GM12878 (cell line): ENCODE measurements at regions not wholly inside any gene's neighbourhood (a gene's known extent, or its start where the extent isn't known, plus 50 kb on each side); places are given as distances from the start of the nearest gene placed in this dataset.

ENCODE experiments used
- ATAC-seq: fragments of 200-7000 bp; cut with Tn5 transposase; 3 replicates; pipeline ENCODE4 v1.9.1; 2020; ENCODE audit warnings: mild to moderate bottlenecking, moderate library complexity
- BruUV-seq: library from RNA; stranded (reverse); fragments of 400-500 nt; replicated peaks from 2 replicates; lab custom pipeline; 2021; lab: Mats Ljungman, UMichigan
- CTCF ChIA-PET: fragments of 300-600 bp; sonication (Branson Sonifier 250); formaldehyde crosslinking; extraction: SDS; loops from one replicate; lab custom pipeline; 2021; ENCODE audit warnings: inconsistent platforms; lab: Yijun Ruan, JAX
- POLR2A ChIA-PET: fragments of 350-600 bp; formaldehyde crosslinking; extraction: SDS; loops from one replicate; lab custom pipeline; 2021; ENCODE audit warnings: inconsistent platforms; lab: Charles Lee
- RAD21 ChIA-PET: fragments of 300-600 bp; sonication (Branson Sonifier 250); formaldehyde crosslinking; loops from one replicate; lab custom pipeline; 2023; ENCODE audit warnings: antibody characterized with exemption; ENCODE audit not compliant: unreplicated experiment; lab: Charles Lee
- SMC1A ChIA-PET: fragments of 300-600 bp; sonication (Branson Sonifier 250); formaldehyde crosslinking; loops from one replicate; lab custom pipeline; 2023; ENCODE audit not compliant: unreplicated experiment, uncharacterized antibody; lab: Charles Lee
- DNase-seq: peaks from one replicate; pipeline ENCODE4 v3.0.0-alpha.2; 2011; ENCODE audit warnings: low read depth, low spot score
- FAIRE-seq: peaks from 3 replicates; lab custom pipeline; 2011; peaks lifted over from hg19 to GRCh38; lab: Jason Lieb, UNC
- H2AFZ ChIP-seq: 2 replicates; pipeline ENCODE4 v1.6.0; 2011; ENCODE audit warnings: low read depth, low read length, control low read depth; ENCODE audit not compliant: control insufficient read depth
- H3K27ac ChIP-seq: 2 replicates; pipeline ENCODE4 v1.5.1; 2011; ENCODE audit warnings: control low read depth; ENCODE audit not compliant: control insufficient read depth, insufficient read depth
- H3K27me3 ChIP-seq, 2 experiments: replicated peaks in 1 of 2; 2 replicates each; pipeline versions ENCODE4 v1.6.0 to v1.6.1; 2011; ENCODE audit warnings: low read length in 1 of 2; ENCODE audit not compliant: control insufficient read depth in 2 of 2, insufficient read depth in 2 of 2
- H3K36me3 ChIP-seq, 2 experiments: 2 replicates each; pipeline ENCODE4 v1.5.1; 2011; ENCODE audit warnings: low read length in 1 of 2; ENCODE audit not compliant: control insufficient read depth in 2 of 2, insufficient read depth in 2 of 2
- H3K4me1 ChIP-seq: 2 replicates; pipeline ENCODE4 v1.6.1; 2011; ENCODE audit warnings: mild to moderate bottlenecking, low read length, moderate library complexity, mixed read lengths; ENCODE audit not compliant: control insufficient read depth, insufficient read depth
- H3K4me2 ChIP-seq: 2 replicates; pipeline ENCODE4 v1.6.0; 2011; ENCODE audit warnings: control low read depth; ENCODE audit not compliant: control insufficient read depth, insufficient read depth
- H3K4me3 ChIP-seq: fragments of 200-600 bp; sonication (generic); 2 replicates; pipeline ENCODE4 v1.5.1; 2016
- H3K79me2 ChIP-seq: 2 replicates; pipeline ENCODE4 v1.6.0; 2011; ENCODE audit warnings: low read length; ENCODE audit not compliant: control insufficient read depth, insufficient read depth
- H3K9ac ChIP-seq: 2 replicates; pipeline ENCODE4 v1.8.0; 2011; ENCODE audit warnings: low read length, control low read depth, mixed read lengths; ENCODE audit not compliant: control insufficient read depth, insufficient read depth
- H3K9me3 ChIP-seq: replicated peaks from 3 replicates; pipeline ENCODE4 v1.5.1; 2011; ENCODE audit warnings: mild to moderate bottlenecking, low read length; ENCODE audit not compliant: control insufficient read depth, insufficient read depth
- H4K20me1 ChIP-seq: 2 replicates; pipeline ENCODE4 v1.6.0; 2011; ENCODE audit not compliant: control insufficient read depth, insufficient read depth
- CREM ChIP-seq: IDR thresholded peaks from 2 replicates; pipeline ENCODE4 v1.6.1; 2014; ENCODE audit warnings: antibody characterized with exemption, low read depth
- CUX1 ChIP-seq: IDR thresholded peaks from 2 replicates; pipeline ENCODE4 v1.6.1; 2012; ENCODE audit warnings: improper control_type of control experiment, low read depth, low read length; ENCODE audit not compliant: insufficient replicate concordance
- HDAC2 ChIP-seq: fragments of 200-600 bp; sonication (generic); IDR thresholded peaks from 2 replicates; pipeline ENCODE4 v1.6.1; 2017
- HSF1 ChIP-seq: fragments of 150-350 bp; IDR thresholded peaks from 2 replicates; pipeline ENCODE4 v1.6.1; 2014; ENCODE audit warnings: mild to moderate bottlenecking, low read depth, low read length
- LARP7 ChIP-seq: fragments of 450-650 bp; IDR thresholded peaks from 2 replicates; pipeline ENCODE4 v1.6.1; 2017; ENCODE audit warnings: mild to moderate bottlenecking
- POLR2A ChIP-seq: IDR thresholded peaks from 2 replicates; pipeline ENCODE4 v1.6.1; 2011; ENCODE audit warnings: low read depth, mild to moderate bottlenecking, low read length
- SIN3A ChIP-seq: IDR thresholded peaks from 2 replicates; pipeline ENCODE4 v1.6.1; 2012; ENCODE audit warnings: low read depth, low read length, improper control_type of control experiment
- SRF ChIP-seq, 2 experiments: IDR thresholded peaks; 2 replicates each; pipeline ENCODE4 v1.6.1; 2011; ENCODE audit warnings: low read depth in 2 of 2, low read length in 2 of 2, mild to moderate bottlenecking in 1 of 2, moderate library complexity in 1 of 2
- TBL1XR1 ChIP-seq: IDR thresholded peaks from 2 replicates; pipeline ENCODE4 v1.6.1; 2012; ENCODE audit warnings: low read depth, low read length, improper control_type of control experiment
- WRNIP1 ChIP-seq: IDR thresholded peaks from 2 replicates; pipeline ENCODE4 v1.6.1; 2011; ENCODE audit warnings: low read depth, low read length, improper control_type of control experiment, borderline replicate concordance
- ZZZ3 ChIP-seq: IDR thresholded peaks from 2 replicates; pipeline ENCODE4 v1.6.1; 2011; ENCODE audit warnings: low read depth; ENCODE audit not compliant: control insufficient read depth, insufficient read length
- WGBS: methylation state at CpG from one replicate; pipeline ENCODE4 v1.1.6; 2016; ENCODE audit warnings: low lambda C conversion rate; ENCODE audit not compliant: insufficient replicate concordance, insufficient coverage; ENCODE audit errors: missing lambda C conversion rate; 5-methylcytosine and 5-hydroxymethylcytosine counted together
- in situ Hi-C: fragments of 300-500 bp; cut with MboI; formaldehyde crosslinking; loops from 9 replicates; pipeline ENCODE4 v1.14.3; 2018; ENCODE audit warnings: mixed read lengths
- intact Hi-C: fragments of 100-400 bp; cut with micrococcal nuclease; formaldehyde crosslinking; loops from one replicate; pipeline ENCODE4 v1.14.2; 2022; ENCODE audit not compliant: unreplicated experiment

- POLR2A ChIA-PET, result no interaction called here
- FAIRE-seq, result no peak
- no peak for TF ChIP-seq ZZZ3
These were observed 376.5 kb downstream of the SETD4 start for GRCh38 chr21:35683664-35684304.

GRCh38 chr21:35682904-35683549, 377.3 kb downstream of the SETD4 start:
- no TSS peak for BruUV-seq
- TF ChIP-seq CREM (no peak), TBL1XR1 (no peak), POLR2A (no peak), LARP7 (no peak), SRF (IDR thresholded peaks at IDR 0.05; ENCODE audit: low read depth in 2 of 2, low read length in 2 of 2) (no peak), SIN3A (no peak), HDAC2 (no peak), WRNIP1 (no peak), HSF1 (no peak), CUX1 (no peak)

More at GRCh38 chr21:35683664-35684304, 376.5 kb downstream of the SETD4 start:
- no TSS peak for BruUV-seq
- no peaks in the 10 kb centered on the region for H3K79me2 ChIP-seq
- no peak overlapping the region for H3K27ac ChIP-seq
- no peaks in the 10 kb centered on the region for H3K9me3 ChIP-seq
- ATAC-seq (no peak), DNase-seq (no peak)
- no peak overlapping the region for H3K9ac ChIP-seq
- H3K4me1 ChIP-seq, result no peaks in the 10 kb centered on the region
- SMC1A ChIA-PET, result no interaction called here
- no peaks in the 10 kb centered on the region for H3K36me3 ChIP-seq
- H3K27me3 ChIP-seq, result peaks cover 0 to 2% of the 10 kb centered on the region in 2 experiments; a peak in 2 of 4 replicates
- RAD21 ChIA-PET, result no interaction called here
- H4K20me1 ChIP-seq, result no peaks in the 10 kb centered on the region
- intact Hi-C loops (no loop called here), in situ Hi-C loops (no loop called here)
- CTCF ChIA-PET, result no interaction called here
- H2AFZ ChIP-seq, result no peak overlapping the region
- no peak overlapping the region for H3K4me2 ChIP-seq
- no peak overlapping the region for H3K4me3 ChIP-seq
- WGBS, result 47% methylated on average over 3 of the region's 3 CpGs

More at GRCh38 chr21:35682904-35683549, 377.3 kb downstream of the SETD4 start:
- H3K4me1 ChIP-seq, result no peaks in the 10 kb centered on the region
- 37% methylated on average over 2 of the region's 2 CpGs for WGBS
- POLR2A ChIA-PET, result no interaction called here
- in situ Hi-C loops (no loop called here), intact Hi-C loops (no loop called here)
- H3K36me3 ChIP-seq, result no peaks in the 10 kb centered on the region
- no peak overlapping the region for H3K9ac ChIP-seq
- no peak overlapping the region for H3K27ac ChIP-seq
- RAD21 ChIA-PET, result no interaction called here
- no peaks in the 10 kb centered on the region for H3K9me3 ChIP-seq
- H4K20me1 ChIP-seq, result no peaks in the 10 kb centered on the region
- H3K4me3 ChIP-seq, result no peak overlapping the region
- no peak for DNase-seq
- H3K79me2 ChIP-seq, result no peaks in the 10 kb centered on the region
- no peak for ATAC-seq
- peaks cover 0 to under 1% of the 10 kb centered on the region in 2 experiments; a peak in 2 of 4 replicates for H3K27me3 ChIP-seq
- H2AFZ ChIP-seq, result no peak overlapping the region
- FAIRE-seq, result no peak
- no peak overlapping the region for H3K4me2 ChIP-seq
- CTCF ChIA-PET, result no interaction called here
- SMC1A ChIA-PET, result no interaction called here
